Ovary (tissue), 7 donors: ENCODE measurements at regions not wholly inside any gene's neighbourhood (a gene's known extent, or its start where the extent isn't known, plus 50 kb on each side); places are given as distances from the start of the nearest gene placed in this dataset.

Experiments
- DNase-seq, 5 donors: peaks; one replicate each; pipeline ENCODE4 v3.0.0-alpha.2; 2019 to 2020
- H3K27ac ChIP-seq, 2 donors: fragments of 200-600 bp; one replicate each; pipeline versions ENCODE4 v1.5.1 to v1.8.0; 2019 to 2022
- H3K27me3 ChIP-seq: fragments of 200-600 bp; one replicate; pipeline ENCODE4 v1.8.0; 2022
- H3K36me3 ChIP-seq: fragments of 200-600 bp; sonication (generic); one replicate; pipeline ENCODE4 v1.5.1; 2019
- H3K4me1 ChIP-seq: one replicate; pipeline ENCODE4 v1.8.1; 2013; ENCODE audit warnings: mild to moderate bottlenecking, moderate library complexity; ENCODE audit not compliant: insufficient read depth
- H3K4me3 ChIP-seq: fragments of 200-600 bp; sonication (generic); one replicate; pipeline ENCODE4 v1.5.1; 2017
- H3K9me3 ChIP-seq, 2 donors: fragments of 200-600 bp in 1 of 2; sonication (generic) in 1 of 2; one replicate each; pipeline versions ENCODE4 v1.5.1 to v1.8.1; 2013 to 2019; ENCODE audit warnings: mild to moderate bottlenecking in 1 of 2, moderate library complexity in 1 of 2
- EP300 ChIP-seq: sonication (generic); formaldehyde crosslinking; IDR thresholded peaks from one replicate; pipeline ENCODE4 v1.6.1; 2017; ENCODE audit warnings: antibody characterized with exemption
- POLR2A ChIP-seq: fragments of 450-650 bp; IDR thresholded peaks from one replicate; pipeline ENCODE4 v1.6.1; 2017; ENCODE audit warnings: antibody characterized with exemption, mild to moderate bottlenecking, moderate library complexity
- WGBS, 3 donors: extraction: QIAGEN DNeasy Blood & Tissue Kit in 1 of 3; methylation state at CpG; one replicate each; pipeline versions ENCODE4 v1.1.5 to v1.1.7; 2013 to 2017; 5-methylcytosine and 5-hydroxymethylcytosine counted together
- intact Hi-C, 4 donors: fragments of 100-400 bp; cut with DNase I; formaldehyde crosslinking; loops; one replicate each; pipeline versions ENCODE4 v1.11.0 to v1.15.1; 2022 to 2023
- TF ChIP-seq, protein P1 (sequence below), 3 donors: fragments of 450-650 bp in 2 of 3; fragments of 200-600 bp in 1 of 3; IDR thresholded peaks; one replicate each; pipeline versions ENCODE4 v1.5.1 to v1.8.0; 2016 to 2022; ENCODE audit warnings: antibody characterized with exemption in 3 of 3, mild to moderate bottlenecking in 1 of 3
- donor health status: DM: no; HTN: no; CAD: no; lungs with moderate emphysema.
- donor health status: DM: no; HTN: no; CAD: no.
- donor health status: Bipolar disorder and iron deficiency.
- donor health status: DM: no; HTN: no; CAD: no.
- donor health status: DM: yes; HTN: yes; CAD: no.

DNA sequence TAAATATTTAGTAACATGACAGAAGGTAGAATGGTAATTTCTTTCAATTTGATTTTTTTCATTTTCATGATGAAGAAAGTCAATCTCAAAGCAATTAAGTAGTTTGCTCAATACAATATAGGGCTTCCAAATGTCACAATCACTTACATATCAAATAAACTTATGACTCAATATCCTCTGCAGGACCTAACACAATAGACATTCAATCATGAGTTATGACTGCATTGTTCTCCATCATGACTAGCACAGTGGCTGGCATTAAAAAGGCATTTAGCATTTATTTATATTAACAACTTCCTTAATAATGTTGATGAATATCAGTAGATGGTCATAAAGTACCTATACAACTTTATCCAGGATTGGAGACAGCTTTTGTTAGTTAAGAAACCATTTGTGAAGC lies 1499.6 kb downstream of the EFNA5 start:
- Histone ChIP-seq H3K9me3 (no peaks in the 10 kb centered on the region), H3K4me3 (no peak overlapping the region), H3K36me3 (no peaks in the 10 kb centered on the region), H3K27ac (no peak overlapping the region), H3K27me3 (no peaks in the 10 kb centered on the region), H3K4me1 (no peaks in the 10 kb centered on the region)
- TF ChIP-seq, protein P1, sequence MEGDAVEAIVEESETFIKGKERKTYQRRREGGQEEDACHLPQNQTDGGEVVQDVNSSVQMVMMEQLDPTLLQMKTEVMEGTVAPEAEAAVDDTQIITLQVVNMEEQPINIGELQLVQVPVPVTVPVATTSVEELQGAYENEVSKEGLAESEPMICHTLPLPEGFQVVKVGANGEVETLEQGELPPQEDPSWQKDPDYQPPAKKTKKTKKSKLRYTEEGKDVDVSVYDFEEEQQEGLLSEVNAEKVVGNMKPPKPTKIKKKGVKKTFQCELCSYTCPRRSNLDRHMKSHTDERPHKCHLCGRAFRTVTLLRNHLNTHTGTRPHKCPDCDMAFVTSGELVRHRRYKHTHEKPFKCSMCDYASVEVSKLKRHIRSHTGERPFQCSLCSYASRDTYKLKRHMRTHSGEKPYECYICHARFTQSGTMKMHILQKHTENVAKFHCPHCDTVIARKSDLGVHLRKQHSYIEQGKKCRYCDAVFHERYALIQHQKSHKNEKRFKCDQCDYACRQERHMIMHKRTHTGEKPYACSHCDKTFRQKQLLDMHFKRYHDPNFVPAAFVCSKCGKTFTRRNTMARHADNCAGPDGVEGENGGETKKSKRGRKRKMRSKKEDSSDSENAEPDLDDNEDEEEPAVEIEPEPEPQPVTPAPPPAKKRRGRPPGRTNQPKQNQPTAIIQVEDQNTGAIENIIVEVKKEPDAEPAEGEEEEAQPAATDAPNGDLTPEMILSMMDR (IDR thresholded peaks at IDR 0.05), result no peak
- no peak for TF ChIP-seq EP300
- no peak for TF ChIP-seq POLR2A
- intact Hi-C loops, result no loop called here
- DNase-seq, result no peak

DNA sequence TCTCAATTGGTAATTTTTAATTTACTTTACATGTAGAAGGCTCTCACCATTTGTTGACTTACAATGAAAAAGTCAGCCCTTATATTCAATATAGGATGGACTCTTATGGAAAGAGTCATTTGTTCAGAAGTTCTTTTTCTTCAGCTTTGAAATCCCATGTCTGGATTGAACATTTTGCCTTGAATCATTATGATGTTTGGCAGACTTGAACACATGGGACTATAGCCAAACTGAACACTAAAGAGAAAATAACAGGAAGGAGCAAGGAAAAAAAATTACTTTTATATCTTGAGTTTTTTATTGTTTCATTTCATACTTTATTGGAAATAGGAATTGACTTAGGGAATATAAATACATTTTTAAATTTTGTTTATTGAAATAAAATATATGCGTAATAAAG lies 1503.0 kb downstream of the EFNA5 start:
- no peaks in the 10 kb centered on the region for H3K36me3 ChIP-seq
- TF ChIP-seq, protein P1 (IDR thresholded peaks at IDR 0.05), result no peak
- no peak for TF ChIP-seq EP300
- TF ChIP-seq POLR2A, result no peak
- WGBS, 3 donors, result 87 to 98% (median 95%) methylated on average over 1 of the region's 1 CpG
- H3K4me3 ChIP-seq, result no peak overlapping the region
- DNase-seq, result no peak
- H3K27ac ChIP-seq, result no peak overlapping the region
- no peaks in the 10 kb centered on the region for H3K27me3 ChIP-seq
- no peaks in the 10 kb centered on the region for H3K9me3 ChIP-seq
- no peaks in the 10 kb centered on the region for H3K4me1 ChIP-seq
- intact Hi-C loops, result no loop called here

DNA sequence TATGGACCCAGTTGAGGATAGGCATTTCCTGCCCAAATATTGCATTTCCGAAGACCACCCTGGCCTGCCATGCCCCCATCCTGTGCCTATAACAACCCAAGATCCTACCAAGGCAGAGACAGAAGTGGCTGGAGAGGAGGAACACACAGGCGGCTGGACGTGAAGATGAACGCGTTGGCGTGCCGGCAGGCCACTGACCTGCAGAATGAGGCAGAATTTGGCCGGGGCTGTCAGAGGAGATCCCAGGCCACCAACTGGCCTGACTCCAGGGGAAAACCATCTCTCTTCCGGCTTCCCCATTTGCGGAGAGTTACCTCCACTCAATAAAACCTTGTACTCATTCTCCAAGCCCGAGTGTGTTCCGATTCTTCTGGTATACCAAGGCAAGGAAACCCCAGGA lies 1507.5 kb downstream of the EFNA5 start:
- Histone ChIP-seq H3K9me3 (no peaks in the 10 kb centered on the region), H3K4me1 (no peaks in the 10 kb centered on the region), H3K36me3 (no peaks in the 10 kb centered on the region), H3K4me3 (no peak overlapping the region), H3K27me3 (no peaks in the 10 kb centered on the region), H3K27ac (no peak overlapping the region)
- 94 to 97% (median 96%) methylated on average over 12 of the region's 12 CpGs for WGBS, 3 donors
- peak in 1 of 5 donors; percentile 7 for DNase-seq
- no peak for TF ChIP-seq EP300
- TF ChIP-seq, protein P1 (IDR thresholded peaks at IDR 0.05), result no peak
- TF ChIP-seq POLR2A, result no peak
- intact Hi-C loops, result no loop called here

DNA sequence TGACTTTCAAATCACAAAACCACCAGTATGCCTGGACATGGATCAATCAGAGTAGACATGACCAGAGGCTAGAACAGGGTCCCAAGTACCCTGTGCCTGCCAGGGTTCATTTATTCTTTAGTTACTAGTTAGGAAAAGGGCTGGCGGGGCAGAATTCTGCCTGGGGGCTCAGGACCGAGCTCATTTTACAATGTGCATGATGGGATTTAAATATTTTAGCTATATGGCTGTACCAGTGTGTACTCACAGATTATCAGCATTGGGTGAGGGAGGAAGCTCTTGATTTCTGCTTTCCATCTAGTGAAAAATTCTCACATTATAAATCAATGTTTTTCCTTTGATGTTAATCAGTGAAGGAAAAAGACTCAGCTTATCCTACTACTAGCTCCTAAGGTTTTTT lies 1511.1 kb downstream of the EFNA5 start:
- DNase-seq, result no peak
- Histone ChIP-seq H3K4me1 (no peaks in the 10 kb centered on the region), H3K4me3 (no peak overlapping the region), H3K36me3 (no peaks in the 10 kb centered on the region), H3K27me3 (no peaks in the 10 kb centered on the region), H3K27ac (no peak overlapping the region), H3K9me3 (no peaks in the 10 kb centered on the region)
- intact Hi-C loops, result no loop called here
- WGBS, 3 donors, result 74 to 90% (median 84%) methylated on average over 2 of the region's 2 CpGs
- TF ChIP-seq EP300, result no peak
- TF ChIP-seq, protein P1 (IDR thresholded peaks at IDR 0.05), result no peak
- TF ChIP-seq POLR2A, result no peak

DNA sequence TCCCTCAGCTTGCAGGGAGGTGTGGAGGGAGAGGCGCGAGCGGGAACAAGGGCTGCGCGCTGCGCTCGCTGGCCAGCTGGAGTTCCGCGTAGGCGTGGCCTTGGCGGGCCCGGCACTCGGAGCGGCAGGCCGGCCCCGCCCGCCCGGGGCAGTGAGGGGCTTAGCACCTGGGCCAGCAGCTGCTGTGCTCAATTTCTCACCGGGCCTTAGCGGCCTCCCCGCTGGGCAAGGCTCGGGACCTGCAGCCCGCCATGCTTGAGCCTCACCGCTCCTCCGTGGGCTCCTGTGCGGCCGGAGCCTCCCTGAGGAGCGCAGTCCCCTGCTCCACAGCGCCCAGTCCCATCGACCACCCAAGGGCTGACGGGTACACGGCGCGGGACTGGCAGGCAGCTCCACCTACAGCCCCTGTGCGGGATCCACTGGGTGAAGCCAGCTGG lies 1516.4 kb downstream of the EFNA5 start:
- Histone ChIP-seq H3K4me1 (no peaks in the 10 kb centered on the region), H3K4me3 (no peak overlapping the region), H3K36me3 (no peaks in the 10 kb centered on the region), H3K27ac (no peak overlapping the region), H3K9me3 (no peaks in the 10 kb centered on the region), H3K27me3 (no peaks in the 10 kb centered on the region)
- 95 to 98% (median 98%) methylated on average over 26 to 35 of the region's 35 CpGs for WGBS, 3 donors
- TF ChIP-seq EP300 (no peak), POLR2A (no peak)
- TF ChIP-seq, protein P1 (IDR thresholded peaks at IDR 0.05), result no peak
- intact Hi-C loops, result no loop called here
- DNase-seq, result no peak
